ENCODE measurements at regions not wholly inside any gene's neighbourhood (a gene's known extent, or its start where the extent isn't known, plus 50 kb on each side); places are given as distances from the start of the nearest gene placed in this dataset.

DNA sequence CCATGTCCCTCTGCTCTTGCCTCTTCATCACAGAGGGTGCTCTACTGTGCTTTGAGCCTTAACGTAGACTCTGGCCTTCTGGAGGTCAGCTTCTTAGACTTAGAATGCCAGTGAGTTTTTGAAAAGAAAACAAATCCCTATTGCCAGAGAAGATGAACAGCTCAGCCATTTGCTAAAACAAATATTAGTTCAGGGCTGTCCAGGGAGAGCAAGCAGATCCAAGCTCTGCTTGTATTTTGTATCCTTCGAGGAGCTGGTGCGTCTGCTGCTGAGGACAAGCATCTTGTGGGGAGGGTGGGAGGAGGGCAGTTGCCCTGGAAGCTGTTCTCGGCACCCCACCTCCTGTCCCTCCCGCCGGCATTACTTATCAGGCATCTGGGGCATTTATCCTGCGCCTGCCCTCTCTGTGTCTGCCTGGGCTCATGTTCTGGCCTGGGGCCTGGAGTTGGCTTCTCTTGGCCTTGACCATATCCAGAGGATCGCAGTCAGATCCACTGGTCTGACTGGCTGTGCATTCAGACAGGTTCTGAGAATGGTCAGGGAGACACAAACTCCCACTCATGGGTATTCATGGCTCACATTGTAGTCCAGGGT is 173.1 kb upstream of the NLRP1 start:
- no peak for TF ChIP-seq ZBTB7A (IDR thresholded peaks at IDR 0.05; ENCODE audit: low read depth)
- TF ChIP-seq TEAD4 (IDR thresholded peaks at IDR 0.05), result no peak
- TF ChIP-seq RAD21 (IDR thresholded peaks at IDR 0.05; ENCODE audit: low read depth), result no peak
- TF ChIP-seq TAF1 (IDR thresholded peaks at IDR 0.05; ENCODE audit: low read depth), result no peak
- TF ChIP-seq YY1 (IDR thresholded peaks at IDR 0.05; ENCODE audit: low read depth), result no peak
- TF ChIP-seq, protein P1, sequence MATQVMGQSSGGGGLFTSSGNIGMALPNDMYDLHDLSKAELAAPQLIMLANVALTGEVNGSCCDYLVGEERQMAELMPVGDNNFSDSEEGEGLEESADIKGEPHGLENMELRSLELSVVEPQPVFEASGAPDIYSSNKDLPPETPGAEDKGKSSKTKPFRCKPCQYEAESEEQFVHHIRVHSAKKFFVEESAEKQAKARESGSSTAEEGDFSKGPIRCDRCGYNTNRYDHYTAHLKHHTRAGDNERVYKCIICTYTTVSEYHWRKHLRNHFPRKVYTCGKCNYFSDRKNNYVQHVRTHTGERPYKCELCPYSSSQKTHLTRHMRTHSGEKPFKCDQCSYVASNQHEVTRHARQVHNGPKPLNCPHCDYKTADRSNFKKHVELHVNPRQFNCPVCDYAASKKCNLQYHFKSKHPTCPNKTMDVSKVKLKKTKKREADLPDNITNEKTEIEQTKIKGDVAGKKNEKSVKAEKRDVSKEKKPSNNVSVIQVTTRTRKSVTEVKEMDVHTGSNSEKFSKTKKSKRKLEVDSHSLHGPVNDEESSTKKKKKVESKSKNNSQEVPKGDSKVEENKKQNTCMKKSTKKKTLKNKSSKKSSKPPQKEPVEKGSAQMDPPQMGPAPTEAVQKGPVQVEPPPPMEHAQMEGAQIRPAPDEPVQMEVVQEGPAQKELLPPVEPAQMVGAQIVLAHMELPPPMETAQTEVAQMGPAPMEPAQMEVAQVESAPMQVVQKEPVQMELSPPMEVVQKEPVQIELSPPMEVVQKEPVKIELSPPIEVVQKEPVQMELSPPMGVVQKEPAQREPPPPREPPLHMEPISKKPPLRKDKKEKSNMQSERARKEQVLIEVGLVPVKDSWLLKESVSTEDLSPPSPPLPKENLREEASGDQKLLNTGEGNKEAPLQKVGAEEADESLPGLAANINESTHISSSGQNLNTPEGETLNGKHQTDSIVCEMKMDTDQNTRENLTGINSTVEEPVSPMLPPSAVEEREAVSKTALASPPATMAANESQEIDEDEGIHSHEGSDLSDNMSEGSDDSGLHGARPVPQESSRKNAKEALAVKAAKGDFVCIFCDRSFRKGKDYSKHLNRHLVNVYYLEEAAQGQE (IDR thresholded peaks at IDR 0.05; ENCODE audit: low read depth), result no peak
- TF ChIP-seq FOXM1 (IDR thresholded peaks at IDR 0.05; ENCODE audit: borderline replicate concordance, low read depth), result no peak
- TF ChIP-seq CEBPB (IDR thresholded peaks at IDR 0.05), result no peak
- TF ChIP-seq, protein P2, sequence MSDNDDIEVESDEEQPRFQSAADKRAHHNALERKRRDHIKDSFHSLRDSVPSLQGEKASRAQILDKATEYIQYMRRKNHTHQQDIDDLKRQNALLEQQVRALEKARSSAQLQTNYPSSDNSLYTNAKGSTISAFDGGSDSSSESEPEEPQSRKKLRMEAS (IDR thresholded peaks at IDR 0.05), result no peak
- no peak for TF ChIP-seq TCF12 (IDR thresholded peaks at IDR 0.05; ENCODE audit: low read depth)
- TF ChIP-seq EGR1 (IDR thresholded peaks at IDR 0.05), result no peak
- TF ChIP-seq EP300 (IDR thresholded peaks at IDR 0.05; ENCODE audit: borderline replicate concordance), result no peak
- no peak for TF ChIP-seq CREB1 (IDR thresholded peaks at IDR 0.05; ENCODE audit: low read depth)

All from Ishikawa (cell line).